ENCODE measurements at regions not wholly inside any gene's neighbourhood (a gene's known extent, or its start where the extent isn't known, plus 50 kb on each side); places are given as distances from the start of the nearest gene placed in this dataset.

DNA sequence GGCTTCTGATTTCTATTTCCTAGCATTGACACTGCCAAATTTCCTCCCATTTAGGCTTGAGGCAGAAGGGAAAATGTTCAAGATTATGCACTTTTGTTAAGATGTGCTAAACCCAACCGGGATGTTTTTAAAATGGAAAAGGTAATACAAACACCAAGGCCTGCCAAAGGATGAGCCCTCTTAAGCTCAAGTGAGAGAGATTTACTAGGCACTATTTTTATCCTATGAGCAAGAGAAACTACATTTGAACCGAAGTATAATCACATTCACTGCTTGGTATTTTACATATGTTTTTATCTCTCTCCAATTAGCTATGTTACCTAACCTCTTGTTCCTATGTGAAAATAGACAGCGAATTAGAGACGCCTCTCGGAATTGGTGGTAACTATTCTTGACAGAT, 295.8 kb downstream of the GABRB3 start:
- no peak for DNase-seq (ENCODE audit: low read depth)

GRCh38 chr15:26475554-26475953, 297.3 kb downstream of the GABRB3 start:
- DNase-seq (ENCODE audit: low read depth): no peak

GRCh38 chr15:26472661-26473060, 300.2 kb downstream of the GABRB3 start:
- DNase-seq (ENCODE audit: low read depth): no peak

- DNase-seq (ENCODE audit: low read depth): no peak
These were observed 310.8 kb downstream of the GABRB3 start for GRCh38 chr15:26461847-26462608.

GRCh38 chr15:26460165-26460564, 312.7 kb downstream of the GABRB3 start:
- no peak for DNase-seq (ENCODE audit: low read depth)

- DNase-seq (ENCODE audit: low read depth): no peak
These were observed 317.0 kb downstream of the GABRB3 start for GRCh38 chr15:26455828-26456227.

GRCh38 chr15:26453914-26454313, 319.0 kb downstream of the GABRB3 start:
- no peak for DNase-seq (ENCODE audit: low read depth)

DNA sequence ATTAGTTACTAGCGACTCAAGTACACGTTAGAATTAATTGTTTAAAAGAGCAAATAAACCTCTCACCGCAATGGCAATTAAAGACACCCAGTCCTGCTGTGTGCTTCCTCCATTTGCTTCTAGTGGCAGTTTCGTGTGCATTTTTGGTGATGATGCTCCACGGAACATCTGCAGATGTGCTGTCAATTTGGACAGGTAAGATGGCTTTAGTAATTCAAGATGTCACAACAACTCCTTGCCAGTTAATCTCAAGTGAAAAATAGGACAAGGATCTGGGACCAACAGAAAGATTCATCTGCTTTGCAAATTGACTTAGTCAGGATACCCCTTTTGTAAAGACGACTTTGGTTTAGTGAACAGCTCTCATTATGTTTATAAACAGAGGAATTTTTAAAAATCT, 320.9 kb downstream of the GABRB3 start:
- DNase-seq (ENCODE audit: low read depth): no peak

- DNase-seq (ENCODE audit: low read depth): no peak
These were observed 323.6 kb downstream of the GABRB3 start for GRCh38 chr15:26449291-26449690.

GRCh38 chr15:26443321-26443720, 329.5 kb downstream of the GABRB3 start:
- no peak for DNase-seq (ENCODE audit: low read depth)

DNA sequence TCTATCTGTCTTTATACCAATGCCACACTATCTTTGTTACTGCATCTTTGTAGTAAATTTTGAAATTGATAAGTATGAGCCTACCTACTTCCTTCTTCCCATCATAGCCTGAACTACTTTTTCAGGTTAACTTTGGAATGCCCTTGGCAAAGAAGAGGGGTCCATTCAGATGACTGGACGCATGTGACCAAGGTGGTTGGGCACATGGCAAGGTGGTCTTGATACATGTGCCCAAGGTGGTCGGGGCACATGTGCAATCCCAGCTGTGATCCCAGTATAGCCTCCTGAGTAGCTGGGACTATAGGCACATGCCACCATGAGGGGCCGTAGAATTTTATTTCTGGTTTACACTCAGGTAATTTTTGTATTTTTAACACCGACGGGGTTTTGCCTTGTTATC, 330.2 kb downstream of the GABRB3 start:
- DNase-seq (ENCODE audit: low read depth): no peak

- DNase-seq (ENCODE audit: low read depth): no peak
These were observed 333.2 kb downstream of the GABRB3 start for GRCh38 chr15:26439681-26440080.

- DNase-seq (ENCODE audit: low read depth): no peak
These were observed 334.1 kb downstream of the GABRB3 start for GRCh38 chr15:26438718-26439117.

DNA sequence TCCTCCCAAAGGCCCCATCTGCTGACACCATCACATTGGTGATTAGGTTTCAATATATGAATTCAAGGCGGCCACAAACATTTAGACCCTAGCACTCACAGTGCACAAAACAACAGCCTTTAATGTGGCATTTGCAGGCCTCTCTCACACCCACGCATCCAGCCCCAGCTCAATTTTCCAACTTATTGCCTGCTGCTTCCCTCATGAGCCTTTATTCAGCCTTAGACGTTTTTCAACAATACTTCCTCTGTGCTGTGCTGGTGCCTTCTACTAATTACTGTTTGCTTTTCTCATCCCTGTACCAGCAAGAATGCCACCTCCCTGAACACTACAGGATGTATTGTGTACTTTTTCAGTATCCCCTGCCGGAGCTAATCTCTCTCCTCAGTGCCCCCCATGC, 334.6 kb downstream of the GABRB3 start:
- DNase-seq (ENCODE audit: low read depth): no peak

DNA sequence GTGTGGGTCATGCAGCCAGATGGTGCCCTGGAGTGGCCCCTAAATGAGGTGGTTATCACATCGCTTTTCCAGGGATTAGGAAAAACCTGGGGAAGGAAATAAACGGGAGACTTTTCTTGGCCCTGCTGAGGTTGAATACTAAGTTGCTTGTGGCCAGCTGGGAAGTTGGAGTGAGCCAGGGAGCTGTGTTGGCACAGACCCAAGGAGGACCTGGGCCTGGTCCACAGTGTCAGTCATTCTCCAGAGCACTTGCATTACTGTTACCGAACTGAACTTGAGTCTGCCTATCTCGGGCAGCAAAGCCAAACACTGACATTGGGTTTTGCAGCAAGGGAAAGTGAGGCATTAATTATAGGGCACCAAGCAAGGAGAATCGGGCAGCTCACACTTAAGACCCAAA, 339.0 kb downstream of the GABRB3 start:
- no peak for DNase-seq (ENCODE audit: low read depth)

DNA sequence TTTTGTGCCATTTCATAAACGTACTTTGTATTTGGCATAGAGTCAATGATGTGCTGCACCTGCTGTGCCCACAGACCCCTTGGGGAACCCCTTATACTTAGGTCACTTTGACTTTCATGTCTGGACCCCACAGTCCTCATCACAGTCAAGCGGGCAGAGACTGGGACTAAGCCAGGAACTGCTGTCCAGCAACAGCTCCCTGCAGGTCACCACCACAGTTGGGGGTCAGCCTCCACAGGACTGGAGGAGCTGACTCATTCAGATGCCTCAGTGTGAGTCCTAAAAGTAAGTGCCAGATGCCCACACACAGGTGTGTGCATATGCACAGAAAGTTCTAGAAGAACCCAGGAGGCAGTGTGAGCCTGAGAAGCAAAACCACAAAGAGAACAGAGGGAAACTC, 339.8 kb downstream of the GABRB3 start:
- DNase-seq (ENCODE audit: low read depth): no peak

- DNase-seq (ENCODE audit: low read depth): no peak
These were observed 351.8 kb downstream of the GABRB3 start for GRCh38 chr15:26421065-26421464.

DNA sequence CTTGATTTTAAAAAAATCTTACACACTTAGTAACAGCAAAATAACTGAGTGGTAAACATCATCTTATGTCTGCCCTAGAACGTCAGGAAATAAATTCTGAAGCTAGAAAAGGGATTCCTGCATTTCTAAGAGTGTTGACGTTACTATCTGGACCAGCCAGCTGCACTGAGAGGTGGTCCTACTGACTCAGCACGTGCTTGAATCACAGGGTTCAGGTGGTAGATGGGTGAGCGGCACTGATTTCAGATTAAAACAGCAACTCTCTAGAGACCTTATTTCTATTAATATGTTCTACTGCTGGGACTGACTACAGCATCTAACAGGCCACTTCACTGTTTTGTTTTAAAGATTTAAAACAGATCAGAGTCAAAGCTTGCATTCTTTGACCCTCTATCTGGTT, 377.2 kb downstream of the GABRB3 start:
- no peak for DNase-seq (ENCODE audit: low read depth)

DNA sequence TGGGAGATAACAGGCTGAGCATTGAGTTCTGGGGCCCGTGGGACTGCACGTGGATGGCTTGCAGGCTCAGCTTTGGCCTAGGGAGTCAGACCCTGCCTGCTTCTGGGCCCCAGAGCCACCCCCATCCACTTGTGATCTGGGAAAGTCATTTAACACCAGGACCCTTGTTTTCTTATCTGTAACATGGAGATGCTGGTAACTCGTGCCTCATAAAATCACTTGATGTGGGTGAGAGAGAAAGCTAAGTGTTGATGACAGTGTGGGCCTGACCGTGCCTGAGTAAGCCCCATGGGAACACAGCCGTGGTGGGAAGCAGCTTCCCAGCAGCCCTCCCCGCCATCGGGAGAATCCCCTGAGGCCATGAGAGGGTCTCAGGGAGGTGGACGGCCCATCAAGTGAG, 378.1 kb downstream of the GABRB3 start:
- no peak for DNase-seq (ENCODE audit: low read depth)

GRCh38 chr15:26392956-26393355, 379.9 kb downstream of the GABRB3 start:
- no peak for DNase-seq (ENCODE audit: low read depth)

DNA sequence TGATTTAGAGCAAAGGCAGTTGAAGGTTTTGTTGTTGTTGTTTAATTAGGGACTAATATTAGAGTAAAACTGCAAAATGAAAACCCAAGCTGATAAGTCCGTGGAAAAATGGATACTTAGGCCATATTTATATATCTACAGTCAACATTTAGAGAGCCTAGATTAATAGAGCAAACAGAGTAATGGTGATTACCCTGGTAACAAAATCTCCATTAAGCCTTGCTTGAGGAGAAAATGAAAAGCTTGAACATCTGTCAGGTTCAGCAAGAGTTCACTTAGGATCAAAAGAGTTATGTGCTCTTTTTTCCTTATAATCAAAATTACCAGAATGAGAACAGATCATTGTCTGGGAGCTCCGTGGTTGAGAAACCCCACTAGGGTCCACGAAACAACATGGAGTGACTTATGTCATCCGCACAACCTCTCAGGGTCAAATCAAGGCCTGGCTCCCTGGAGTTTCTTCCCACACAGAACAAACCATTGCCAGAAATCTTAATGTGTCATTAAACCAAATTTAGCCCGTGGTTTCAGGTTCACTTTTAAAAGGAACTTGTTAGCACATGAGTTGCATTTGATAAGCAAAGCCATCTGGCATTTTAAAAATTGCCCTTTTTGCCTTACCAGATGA, 381.2 kb downstream of the GABRB3 start:
- DNase-seq (ENCODE audit: low read depth): no peak

DNA sequence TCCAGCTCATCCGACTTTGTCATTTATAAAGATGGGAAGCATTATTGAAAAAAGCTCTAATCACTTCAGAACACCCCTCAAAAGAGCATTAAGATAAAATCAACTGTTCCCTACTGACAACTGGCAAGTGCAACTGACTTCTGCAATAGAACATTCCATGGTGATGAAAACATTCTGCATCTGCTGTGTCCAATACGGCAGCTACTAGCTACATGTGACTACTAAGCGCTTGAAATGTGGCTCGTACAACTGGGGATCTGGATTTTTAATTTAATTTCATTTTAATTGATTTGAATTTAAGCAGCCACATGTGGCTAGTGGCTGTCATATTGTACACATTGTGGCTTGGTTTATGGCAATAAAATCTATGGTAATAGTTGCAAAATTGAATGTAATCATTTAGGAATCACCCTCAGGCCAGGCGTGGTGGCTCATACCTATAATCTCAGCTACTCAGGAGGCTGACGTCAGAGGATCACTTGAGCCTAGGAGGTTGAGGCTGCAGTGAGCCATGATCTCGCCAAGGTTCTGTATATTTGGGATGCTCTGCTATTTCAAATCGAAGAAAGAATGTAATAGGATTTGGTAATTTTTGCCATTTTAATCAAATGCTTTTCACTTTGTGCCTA, 390.3 kb downstream of the GABRB3 start:
- no peak for DNase-seq (ENCODE audit: low read depth)

GRCh38 chr15:26378304-26378703, 394.6 kb downstream of the GABRB3 start:
- no peak for DNase-seq (ENCODE audit: low read depth)

GRCh38 chr15:26376243-26376642, 396.6 kb downstream of the GABRB3 start:
- no peak for DNase-seq (ENCODE audit: low read depth)
